K562 (cell line): ENCODE measurements at regions not wholly inside any gene's neighbourhood (a gene's known extent, or its start where the extent isn't known, plus 50 kb on each side); places are given as distances from the start of the nearest gene placed in this dataset.

ENCODE experiments used
- ATAC-seq: fragments of 200-7000 bp; cut with Tn5 transposase; 3 replicates; pipeline ENCODE4 v1.9.1; 2020; ENCODE audit warnings: moderate library complexity
- BruUV-seq: library from RNA; stranded (reverse); fragments of 400-500 nt; replicated peaks from 2 replicates; lab custom pipeline; 2021; lab: Mats Ljungman, UMichigan
- CTCF ChIA-PET: fragments of 300-600 bp; formaldehyde crosslinking; extraction: SDS; loops from one replicate; lab custom pipeline; 2021; ENCODE audit warnings: low intra/inter-chr PET ratio; lab: Yijun Ruan, JAX
- POLR2A ChIA-PET: fragments of 300-600, 350-650 bp; sonication (Branson Sonifier 250); formaldehyde crosslinking; extraction: SDS; loops from one replicate; lab custom pipeline; 2021; ENCODE audit warnings: antibody characterized with exemption, inconsistent platforms; lab: Yijun Ruan, JAX
- DNase-seq, 4 experiments: peaks; one replicate each; pipeline versions ENCODE4 v3.0.0 to v3.0.0-alpha.2; 2011 to 2018; ENCODE audit warnings: low spot score in 3 of 4, mixed read lengths in 3 of 4; ENCODE audit errors: extremely low read depth in 1 of 4
- FAIRE-seq: peaks from 2 replicates; lab custom pipeline; 2011; peaks lifted over from hg19 to GRCh38; lab: Jason Lieb, UNC
- H2AFZ ChIP-seq: 2 replicates; pipeline ENCODE4 v1.6.0; 2011; ENCODE audit warnings: low read depth, low read length, control low read depth, inconsistent platforms
- H3K27ac ChIP-seq: fragments of 200-600 bp; 3 replicates; pipeline ENCODE4 v1.8.0; 2011; ENCODE audit warnings: low read depth, mild to moderate bottlenecking, control low read depth, inconsistent platforms, low read length, moderate library complexity, mixed read lengths; ENCODE audit errors: extremely low read depth
- H3K27me3 ChIP-seq, 2 experiments: fragments of 300-600 bp in 1 of 2; 2 replicates in 1 of 2; 3 replicates in 1 of 2; pipeline versions ENCODE4 v1.6.0 to v1.8.0; 2011; ENCODE audit warnings: inconsistent platforms in 2 of 2, low read length in 2 of 2, mild to moderate bottlenecking in 1 of 2, mixed read lengths in 1 of 2, moderate library complexity in 1 of 2; ENCODE audit not compliant: control insufficient read depth in 2 of 2, insufficient read depth in 2 of 2
- H3K36me3 ChIP-seq: fragments of 300-600 bp; 3 replicates; pipeline ENCODE4 v1.8.0; 2011; ENCODE audit warnings: mild to moderate bottlenecking, low read length, inconsistent platforms; ENCODE audit not compliant: control insufficient read depth, insufficient read depth
- H3K4me1 ChIP-seq, 2 experiments: fragments of 200-600 bp in 1 of 2; replicated peaks in 1 of 2; 2 replicates in 1 of 2; 3 replicates in 1 of 2; pipeline versions ENCODE4 v1.5.1 to v1.8.0; 2011; ENCODE audit warnings: inconsistent platforms in 2 of 2, low read length in 2 of 2, mild to moderate bottlenecking in 1 of 2, mixed read lengths in 1 of 2, moderate library complexity in 1 of 2; ENCODE audit not compliant: control insufficient read depth in 2 of 2, insufficient read depth in 2 of 2
- H3K4me2 ChIP-seq: 2 replicates; pipeline ENCODE4 v1.6.1; 2011; ENCODE audit warnings: low read length, control low read depth, inconsistent platforms, mixed read lengths; ENCODE audit not compliant: insufficient read depth
- H3K4me3 ChIP-seq: fragments of 200-600 bp; sonication (generic), shearing (Covaris generic); 2 replicates; pipeline ENCODE4 v1.5.1; 2016; ENCODE audit warnings: control low read depth, inconsistent platforms
- H3K79me2 ChIP-seq: fragments of 200-600 bp; 3 replicates; pipeline ENCODE4 v1.8.0; 2011; ENCODE audit warnings: low read length, inconsistent platforms; ENCODE audit not compliant: control insufficient read depth, insufficient read depth
- H3K9ac ChIP-seq, 2 experiments: 2 replicates each; pipeline versions ENCODE4 v1.6.0 to v1.6.1; 2011; ENCODE audit warnings: low read depth in 2 of 2, low read length in 2 of 2, control low read depth in 1 of 2, inconsistent platforms in 1 of 2, mild to moderate bottlenecking in 1 of 2, mixed read lengths in 1 of 2; ENCODE audit not compliant: insufficient read depth in 1 of 2
- H3K9me1 ChIP-seq: one replicate; pipeline ENCODE4 v1.6.0; 2011; ENCODE audit warnings: inconsistent platforms, mild to moderate bottlenecking, low read length, moderate library complexity; ENCODE audit not compliant: control insufficient read depth, insufficient read depth
- H3K9me3 ChIP-seq: replicated peaks from 2 replicates; pipeline ENCODE4 v1.5.1; 2011; ENCODE audit warnings: low read depth, low read length, inconsistent platforms; ENCODE audit not compliant: control insufficient read depth, insufficient read depth
- H4K20me1 ChIP-seq: replicated peaks from 2 replicates; pipeline ENCODE4 v1.6.1; 2011; ENCODE audit warnings: low read length, inconsistent platforms, mixed read lengths; ENCODE audit not compliant: control insufficient read depth, insufficient read depth
- CREB1 ChIP-seq, 2 experiments: sonication (generic) in 1 of 2; formaldehyde crosslinking in 1 of 2; IDR thresholded peaks; 2 replicates each; pipeline versions ENCODE4 v1.6.1 to v1.8.0; 2012 to 2022; ENCODE audit warnings: inconsistent platforms in 1 of 2, mild to moderate bottlenecking in 1 of 2, missing genetic modification reagents in 1 of 2, moderate library complexity in 1 of 2
- CREB3 ChIP-seq: fragments of 450-650 bp; conservative IDR thresholded peaks from 2 replicates; pipeline ENCODE4 v1.6.1; 2016; ENCODE audit warnings: missing genetic modification characterization, low read depth, mild to moderate bottlenecking, missing compliant biosample characterization, moderate library complexity
- DEAF1 ChIP-seq: fragments of 450-650 bp; formaldehyde crosslinking; IDR thresholded peaks from 2 replicates; pipeline ENCODE4 v1.4.0; 2020; ENCODE audit warnings: mild to moderate bottlenecking, moderate library complexity
- HNRNPUL1 ChIP-seq: fragments of 200-400 bp; formaldehyde crosslinking; IDR thresholded peaks from 2 replicates; pipeline ENCODE4 v1.6.1; 2017; ENCODE audit warnings: low read length
- SMAD4 ChIP-seq: fragments of 250-450 bp; sonication (Bioruptor Pico); conservative IDR thresholded peaks from 2 replicates; pipeline ENCODE4 v1.8.0; 2021; ENCODE audit warnings: inconsistent platforms, mild to moderate bottlenecking, moderate library complexity
- TCF7 ChIP-seq: sonication (generic); IDR thresholded peaks from 2 replicates; pipeline ENCODE4 v1.6.1; 2016; ENCODE audit warnings: antibody characterized with exemption, borderline replicate concordance
- TGIF2 ChIP-seq: sonication (generic); formaldehyde crosslinking; IDR thresholded peaks from 2 replicates; pipeline ENCODE4 v1.8.1; 2022; ENCODE audit warnings: mild to moderate bottlenecking, missing genetic modification reagents, moderate library complexity
- ZBTB26 ChIP-seq: fragments of 450-650 bp; formaldehyde crosslinking; IDR thresholded peaks from 2 replicates; pipeline ENCODE4 v1.4.0; 2022; ENCODE audit warnings: missing genetic modification characterization
- ZNF764 ChIP-seq: fragments of 250-450 bp; sonication (Bioruptor Pico); IDR thresholded peaks from 2 replicates; pipeline ENCODE4 v1.4.0; 2020; ENCODE audit warnings: low read depth, mild to moderate bottlenecking, moderate library complexity
- ZNF780A ChIP-seq: fragments of 250-450 bp; sonication (Bioruptor Pico); IDR thresholded peaks from 2 replicates; pipeline ENCODE4 v1.5.0; 2021; ENCODE audit warnings: mild to moderate bottlenecking
- whole genome bisulfite sequencing: fragments of 100-300 bp; shearing (Covaris generic); methylation state at CpG from one replicate; pipeline ENCODE4 v1.1.6; 2016; ENCODE audit warnings: low coverage, mixed read lengths; ENCODE audit not compliant: insufficient coverage; ENCODE audit errors: missing lambda C conversion rate; 5-methylcytosine and 5-hydroxymethylcytosine counted together
- in situ Hi-C: fragments of 300-500 bp; cut with MboI; formaldehyde crosslinking; loops from 4 replicates; pipeline ENCODE4 v1.15.0; 2018; ENCODE audit warnings: inconsistent platforms, mixed read lengths
- intact Hi-C: fragments of 100-400 bp; cut with micrococcal nuclease; formaldehyde crosslinking; loops from 2 replicates; pipeline ENCODE4 v1.14.2; 2022

- no peak for TF ChIP-seq HNRNPUL1
- no peak for TF ChIP-seq CREB3 (tag)
- TF ChIP-seq CREB1 (IDR thresholded peaks at IDR 0.05): no peak
- TF ChIP-seq CREB1 (CRISPR knock-in tag; IDR thresholded peaks at IDR 0.05): no peak
- no peak for TF ChIP-seq TCF7
These were observed 1170.8 kb downstream of the TBC1D22A start (continued) for GRCh38 chr22:47933226-47933625.

- TF ChIP-seq DEAF1 (CRISPR knock-in tag): no peak
- TF ChIP-seq ZNF764: no peak
- TF ChIP-seq ZBTB26 (CRISPR knock-in tag): no peak
- TF ChIP-seq SMAD4 (CRISPR knock-in tag): no peak
- TF ChIP-seq TGIF2 (CRISPR knock-in tag): no peak
- no peak for TF ChIP-seq ZNF780A (CRISPR knock-in tag)
- Histone ChIP-seq H3K4me2 (no peak overlapping the region), H3K27me3 (no peaks in the 10 kb centered on the region; a peak in 1 of 5 replicates), H3K9me3 (no peaks in the 10 kb centered on the region), H3K27ac (no peak overlapping the region), H3K9me1 (no peaks in the 10 kb centered on the region), H3K4me1 (no peaks in the 10 kb centered on the region), H3K9ac (no peak overlapping the region), H3K4me3 (no peak overlapping the region), H3K79me2 (no peaks in the 10 kb centered on the region), H3K36me3 (no peaks in the 10 kb centered on the region), H4K20me1 (no peaks in the 10 kb centered on the region), H2AFZ (no peak overlapping the region)
- POLR2A ChIA-PET: no interaction called here
- intact Hi-C loops (no loop called here), in situ Hi-C loops (no loop called here)
- no peak for DNase-seq
- no peak for ATAC-seq
- CTCF ChIA-PET: no interaction called here
- whole genome bisulfite sequencing: 0% methylated on average over 4 of the region's 4 CpGs
- FAIRE-seq: no peak
- BruUV-seq: no TSS peak
These were observed 1167.3 kb downstream of the TBC1D22A start for GRCh38 chr22:47929646-47930185.
